SIG-M5 treated with dmso at 0.1 percent for 504 hours (cell line): ENCODE measurements at regions not wholly inside any gene's neighbourhood (a gene's known extent, or its start where the extent isn't known, plus 50 kb on each side); places are given as distances from the start of the nearest gene placed in this dataset.
A peak's percentile ranks its signal among the peaks of the same experiment; 100 is the strongest.
"Not testable (repeated sequence)": the region's sequence is repeated elsewhere in the genome, so short reads cannot be mapped to it uniquely, and the experiment has no call there.

Experiments used
- DNase-seq: peaks from one replicate; lab custom pipeline; 2025; ENCODE audit not compliant: unreplicated experiment; lab: John Stamatoyannopoulos, UW

DNA sequence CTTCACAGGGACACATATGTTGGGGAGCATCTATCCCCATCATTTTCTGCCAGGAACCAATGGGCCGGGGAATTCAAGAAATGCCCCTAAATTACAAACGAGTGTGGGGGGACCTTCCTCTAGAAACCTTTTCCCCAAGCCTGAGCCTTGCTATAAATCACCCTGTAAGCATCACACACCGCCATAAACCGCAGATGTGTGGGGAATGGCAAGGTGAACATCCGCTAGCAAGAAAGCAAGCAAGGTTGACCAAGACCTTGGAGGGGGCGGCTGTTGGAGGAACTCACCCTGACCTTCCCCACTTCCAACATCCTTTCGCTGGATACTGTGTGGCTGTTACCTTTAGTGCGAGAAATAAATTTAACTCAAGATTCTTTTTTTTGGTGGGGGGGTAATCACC is 693.3 kb upstream of the TBX3 start:
- no peak for DNase-seq

DNA sequence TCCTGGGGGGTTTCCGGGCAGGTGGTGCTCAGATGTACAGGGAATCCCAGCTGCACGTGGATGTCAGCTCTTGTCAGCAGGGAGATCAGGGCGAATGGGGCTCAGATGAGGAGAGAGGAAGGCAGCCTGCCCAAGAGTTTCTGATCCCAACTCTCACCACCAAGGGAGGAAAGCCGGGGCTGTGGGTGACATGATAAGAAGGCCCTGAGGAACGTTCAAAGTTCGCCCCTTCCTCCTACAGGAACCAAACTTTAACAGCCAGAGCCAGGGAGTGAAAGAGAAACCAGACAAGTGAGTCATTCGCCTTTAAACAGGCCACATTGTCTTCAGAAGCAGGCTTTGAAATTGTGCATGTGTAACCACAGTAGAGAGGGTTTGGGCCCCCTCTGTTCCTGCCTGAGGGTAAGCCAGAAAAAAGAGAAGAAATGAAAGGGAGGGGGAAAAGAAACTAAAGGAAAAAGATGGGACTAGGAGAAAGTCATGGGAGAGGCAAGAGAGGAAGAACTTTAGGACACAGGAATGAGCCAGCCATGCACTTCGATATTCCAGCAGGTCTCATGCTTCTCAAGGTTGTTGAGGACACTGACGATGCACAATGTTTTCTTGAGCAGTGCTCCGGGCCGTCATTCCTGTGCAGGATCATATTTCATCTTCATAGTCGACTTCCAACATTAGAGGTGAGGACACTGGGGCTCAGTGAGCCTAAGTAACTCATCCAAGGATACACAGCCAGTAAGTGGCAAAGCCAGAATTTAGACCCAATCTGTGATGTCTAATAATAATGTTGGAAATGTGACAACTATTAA is 691.4 kb upstream of the TBX3 start:
- peak; percentile 65 for DNase-seq

DNA sequence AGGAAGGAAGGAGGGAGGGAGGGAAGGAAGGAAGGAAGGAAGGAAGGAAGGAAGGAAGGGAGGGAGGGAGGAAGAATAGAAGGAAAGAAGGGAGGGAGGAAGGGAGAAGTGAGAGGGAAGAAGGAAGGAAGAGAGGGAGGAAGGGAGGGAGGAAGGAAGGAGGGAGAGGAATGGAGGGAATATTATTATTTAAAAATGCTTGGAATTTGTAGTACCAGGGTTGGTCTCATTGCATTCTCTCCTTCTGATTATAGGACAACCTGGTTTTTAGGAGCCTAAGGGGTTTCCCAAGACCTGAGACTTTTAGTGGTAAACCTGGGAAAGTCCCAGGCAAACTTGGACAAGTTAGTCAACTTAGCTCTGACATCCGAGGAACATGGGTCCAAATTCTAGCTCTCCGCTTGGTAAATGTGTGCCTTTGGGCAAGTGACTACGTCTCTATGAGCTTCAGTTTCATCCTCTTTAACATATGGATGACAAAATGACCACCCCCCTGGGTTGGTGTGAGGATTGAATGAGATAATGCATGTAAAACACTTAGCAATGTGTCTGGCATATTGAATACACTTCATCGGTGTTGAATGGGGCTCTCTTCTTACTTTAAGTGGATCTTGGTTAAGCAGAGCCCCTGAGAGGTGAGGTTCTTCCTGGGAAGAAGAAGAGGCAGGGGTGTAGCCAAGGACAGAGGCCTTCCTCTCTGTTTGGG is 690.7 kb upstream of the TBX3 start:
- DNase-seq = no peak

DNA sequence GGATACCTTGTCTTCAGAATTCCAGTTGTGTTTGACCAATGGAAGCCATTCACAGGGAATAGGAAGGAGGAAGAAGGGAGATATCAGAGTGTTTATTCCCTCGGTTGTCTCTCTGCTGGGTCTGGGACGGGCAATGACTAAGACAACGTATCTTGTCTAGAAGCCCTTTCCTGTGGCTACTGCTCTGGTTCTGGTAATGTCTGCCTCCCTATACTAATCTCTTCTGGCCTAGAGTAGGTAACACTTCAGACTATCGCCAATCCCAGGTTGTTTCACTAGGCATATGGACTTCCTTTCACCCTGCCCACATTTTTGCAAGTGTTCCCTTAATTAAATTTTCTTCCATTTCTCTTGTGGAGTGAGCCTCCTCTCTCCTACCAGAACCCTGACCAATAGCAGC is 687.7 kb upstream of the TBX3 start:
- no peak for DNase-seq

DNA sequence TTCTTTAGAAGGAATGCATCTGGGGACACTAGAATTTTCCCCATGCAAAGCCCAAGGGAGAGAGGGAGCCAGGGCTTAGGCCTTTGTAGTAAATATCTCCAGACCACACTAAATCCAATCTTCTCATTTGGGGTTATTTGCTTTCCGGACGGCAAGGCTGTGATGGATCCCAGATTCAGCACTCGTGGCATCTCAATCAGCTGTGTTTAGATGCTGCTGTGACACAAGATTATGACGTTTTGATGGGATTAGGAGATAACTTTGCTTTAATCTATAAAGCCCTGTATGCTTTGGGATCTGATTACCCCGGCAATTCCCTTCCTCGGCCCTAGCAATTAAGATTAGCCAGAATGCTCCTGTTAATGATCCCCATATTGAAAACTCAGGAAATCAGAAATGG is 686.7 kb upstream of the TBX3 start:
- DNase-seq = no peak

DNA sequence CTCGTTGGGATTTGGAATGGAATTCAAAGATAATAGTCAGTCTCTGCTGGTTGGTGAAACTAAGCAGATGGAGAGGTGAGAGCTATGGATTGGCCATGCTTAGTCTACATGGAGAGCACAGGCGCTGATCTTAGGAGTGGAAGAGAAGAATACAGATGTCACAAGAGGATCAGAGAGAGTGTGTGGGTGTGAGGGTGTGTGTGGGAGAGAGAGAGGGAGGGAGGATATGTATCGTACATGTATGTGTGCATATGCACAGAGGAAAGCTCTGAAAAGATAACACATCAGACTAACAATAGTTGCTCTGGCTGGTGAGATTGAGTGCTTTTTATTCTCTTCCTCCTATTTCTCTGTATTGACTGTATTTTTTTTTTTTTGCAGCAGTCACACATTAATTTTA is 686.2 kb upstream of the TBX3 start:
- DNase-seq = no peak

DNA sequence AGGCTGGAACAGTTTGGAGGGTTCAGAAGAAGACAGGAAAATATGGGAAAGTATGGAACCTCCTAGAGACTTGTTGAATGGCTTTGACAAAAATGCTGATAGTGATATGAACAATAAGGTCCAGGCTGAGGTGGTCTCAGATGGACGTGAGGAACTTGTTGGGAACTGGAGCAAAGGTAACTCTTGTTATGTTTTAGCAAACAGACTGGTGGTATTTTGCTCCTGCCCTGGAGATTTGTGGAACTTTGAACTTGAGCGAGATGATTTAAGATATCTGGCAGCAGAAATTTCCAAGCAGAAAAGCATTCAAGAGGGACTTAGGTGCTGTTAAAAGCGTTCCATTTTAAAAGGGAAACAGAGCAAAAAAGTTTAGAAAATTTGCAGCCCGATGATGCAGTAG is 682.3 kb upstream of the TBX3 start:
- not testable (repeated sequence) for DNase-seq

DNA sequence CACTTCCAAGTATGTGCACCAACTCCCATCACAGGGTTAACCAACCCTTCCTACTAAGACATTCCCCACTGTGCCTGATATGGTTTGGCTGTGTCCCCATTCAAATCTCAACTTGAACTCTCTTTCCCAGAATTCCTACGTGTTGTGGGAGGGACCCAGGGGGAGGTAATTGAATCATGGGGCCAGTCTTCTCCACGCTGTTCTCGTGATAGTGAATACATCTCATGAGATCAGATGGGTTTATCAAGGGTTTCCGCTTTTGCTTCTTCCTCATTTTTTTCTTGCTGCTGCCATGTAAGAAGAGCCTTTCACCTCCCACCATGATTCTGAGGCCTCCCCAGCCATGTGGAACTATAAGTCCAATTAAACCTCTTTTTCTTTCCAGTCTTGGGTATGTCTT is 681.8 kb upstream of the TBX3 start:
- not testable (repeated sequence) for DNase-seq

DNA sequence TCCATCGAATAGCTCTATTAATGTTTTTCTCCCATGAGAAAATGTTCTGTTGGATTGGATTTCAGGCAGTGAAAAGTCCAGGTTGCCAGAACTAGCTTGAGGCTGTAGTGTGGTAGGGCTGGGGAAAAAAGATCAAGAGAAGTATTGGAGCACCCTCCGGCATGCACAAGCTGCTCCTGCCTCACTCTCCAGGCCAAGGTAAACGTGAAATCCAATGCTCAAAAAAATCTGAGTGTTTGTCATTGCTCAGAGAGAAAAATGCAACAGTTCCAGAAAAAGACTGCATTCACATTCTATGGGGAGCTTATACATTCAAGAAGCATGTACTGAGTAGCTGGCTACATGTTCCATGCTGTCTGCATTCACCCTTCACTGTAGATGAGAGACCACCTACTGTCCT is 680.9 kb upstream of the TBX3 start:
- no peak for DNase-seq

DNA sequence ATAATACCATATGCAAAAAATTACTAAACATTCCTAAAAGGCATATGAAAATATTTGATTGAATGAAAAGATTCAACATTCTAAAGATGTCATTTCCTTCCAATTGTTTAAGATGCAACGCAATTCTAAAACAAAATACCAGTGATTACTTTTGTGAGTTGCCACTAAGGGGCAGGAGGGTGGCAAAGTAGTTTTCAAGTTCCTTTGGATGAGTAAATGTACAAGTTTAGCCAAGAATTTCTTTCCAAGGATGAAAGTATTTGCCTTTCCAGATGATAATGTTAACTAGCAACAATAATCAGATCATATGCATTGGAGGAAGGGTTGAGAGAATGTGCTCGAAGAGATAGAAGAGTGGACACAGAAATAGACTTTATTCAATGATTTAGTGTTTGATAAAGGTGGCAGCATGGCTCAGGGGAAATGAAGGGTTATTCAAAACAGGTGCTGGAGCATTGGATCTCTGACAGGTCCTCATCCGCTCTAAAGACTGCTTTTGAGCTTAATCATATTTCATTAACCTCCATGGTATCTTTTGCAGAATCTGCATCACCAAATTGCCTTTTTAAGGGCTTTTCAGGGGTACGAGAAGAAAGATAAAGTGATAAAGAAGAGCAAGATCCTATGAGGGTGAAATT is 678.5 kb upstream of the TBX3 start:
- DNase-seq = no peak

DNA sequence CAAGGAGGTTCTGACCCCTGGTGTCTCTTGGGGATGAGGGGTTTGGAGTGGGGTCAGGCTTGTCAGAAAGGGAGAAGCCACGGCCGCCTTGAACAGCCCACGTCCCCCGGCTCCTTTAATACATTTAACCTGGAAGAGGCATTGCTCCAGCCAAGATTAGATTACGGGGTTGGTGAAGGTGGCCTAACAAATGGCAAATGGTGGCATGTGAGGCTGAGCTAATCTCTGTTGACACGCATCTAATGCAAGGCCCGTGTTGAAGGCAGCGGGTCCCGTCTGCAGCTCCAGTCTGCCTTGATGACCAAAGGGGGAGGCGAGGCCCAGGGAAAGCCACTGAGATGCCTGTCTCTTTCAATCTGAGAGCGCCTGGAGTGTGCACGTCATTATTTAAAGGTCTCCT is 673.7 kb upstream of the TBX3 start:
- no peak for DNase-seq

DNA sequence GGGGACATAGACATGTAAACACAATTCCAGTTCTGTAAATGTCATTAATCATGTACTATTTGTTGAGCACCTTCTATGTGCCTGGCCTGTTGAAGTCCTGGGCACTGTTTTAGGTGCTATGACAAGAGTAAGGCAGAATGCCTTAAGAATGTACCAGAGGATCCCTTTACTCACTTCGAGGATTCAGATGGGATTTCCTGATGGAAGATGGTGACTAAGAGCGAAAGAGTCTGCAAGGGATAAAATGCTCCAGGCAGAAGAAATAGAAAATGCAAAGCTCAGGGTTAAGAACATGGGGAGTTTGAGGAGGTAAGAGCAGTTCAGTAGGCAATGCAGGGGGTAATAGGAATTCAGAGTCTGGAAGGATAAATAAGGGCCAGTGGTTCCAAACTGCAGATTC is 671.3 kb upstream of the TBX3 start:
- no peak for DNase-seq

DNA sequence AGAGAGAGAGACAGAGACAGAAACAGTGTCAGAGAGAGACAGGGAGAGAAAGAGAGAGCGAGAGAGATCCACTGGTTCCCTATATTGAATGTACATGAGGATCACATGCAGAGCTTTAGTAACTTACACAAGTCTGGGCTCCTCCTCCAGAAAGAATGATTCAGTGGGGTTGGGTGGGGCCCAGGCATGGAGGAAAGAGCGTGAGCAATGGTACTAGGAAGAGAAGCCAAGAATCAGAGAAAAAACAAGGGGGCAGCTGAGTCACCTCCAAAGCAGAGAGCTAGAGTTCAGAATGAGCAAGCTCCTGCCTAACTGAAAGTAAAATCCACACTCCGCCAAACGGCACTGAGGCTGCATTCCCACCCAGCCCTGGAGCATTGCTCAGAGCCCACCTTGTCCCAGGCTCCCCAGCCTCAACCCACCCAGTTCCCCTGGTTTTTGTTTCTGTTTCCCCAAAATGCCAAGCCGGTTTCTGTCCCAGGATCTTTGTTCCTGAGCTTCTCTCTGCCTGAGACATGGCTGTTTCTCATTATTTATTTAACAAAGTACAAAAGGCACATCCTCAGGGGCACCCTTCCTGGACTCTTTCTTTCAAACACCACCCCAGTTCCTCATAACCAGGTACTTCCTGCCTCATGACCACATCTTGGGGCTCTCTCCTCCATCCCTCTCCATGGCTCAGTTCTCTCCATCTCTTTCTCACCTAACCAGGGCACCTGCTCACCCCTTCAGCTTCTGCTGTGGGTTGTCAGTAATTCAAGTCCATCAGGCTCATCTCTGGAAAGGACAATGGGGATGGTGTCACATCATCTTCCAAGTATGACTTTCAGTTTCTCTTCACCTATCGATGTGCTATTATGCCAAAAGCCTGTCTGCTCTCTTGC is 670.3 kb upstream of the TBX3 start:
- peak; percentile 78 for DNase-seq

DNA sequence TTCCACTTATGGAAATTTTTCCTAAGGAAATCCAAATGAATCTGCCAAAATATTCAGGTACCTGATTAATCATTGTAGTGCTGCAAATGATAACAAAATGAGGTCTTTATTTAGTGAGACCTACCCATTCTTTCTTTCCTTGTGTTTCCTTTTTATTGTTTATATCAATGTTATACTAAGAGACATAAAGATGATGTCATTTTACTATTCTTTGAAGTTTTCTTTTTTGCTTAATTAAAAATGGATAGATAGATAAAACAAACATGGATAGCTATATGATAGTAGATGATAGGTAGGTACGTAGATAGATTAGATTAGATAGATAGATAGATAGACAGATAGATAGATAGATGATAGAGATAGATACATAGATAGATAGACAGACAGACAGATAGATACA is 669.5 kb upstream of the TBX3 start:
- no peak for DNase-seq

DNA sequence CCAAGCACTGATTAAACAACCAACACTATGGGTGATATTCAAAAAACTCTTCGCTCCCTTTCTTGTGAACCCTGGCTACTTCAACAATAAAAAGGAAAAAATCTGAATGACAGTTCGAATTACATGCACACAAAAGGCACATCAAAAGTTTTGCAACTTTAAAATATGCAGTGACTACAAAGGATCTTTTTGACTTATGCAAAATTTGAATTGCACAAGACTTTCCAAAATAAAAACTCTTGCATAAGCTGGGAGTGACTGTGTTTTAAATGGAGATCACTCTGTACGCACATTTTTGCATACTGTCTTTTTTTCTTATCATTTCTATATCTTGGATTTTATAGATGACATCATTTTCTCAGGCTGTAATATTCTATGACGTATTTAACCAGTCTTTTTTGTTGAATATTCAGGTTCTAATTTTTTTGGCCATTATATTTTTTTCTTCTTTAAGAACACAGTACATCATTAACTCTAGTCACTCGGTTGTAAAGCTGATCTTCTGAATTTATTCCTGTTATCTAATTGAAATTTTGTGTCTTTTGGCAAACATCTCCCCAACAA is 667.6 kb upstream of the TBX3 start:
- DNase-seq = peak; percentile 72

DNA sequence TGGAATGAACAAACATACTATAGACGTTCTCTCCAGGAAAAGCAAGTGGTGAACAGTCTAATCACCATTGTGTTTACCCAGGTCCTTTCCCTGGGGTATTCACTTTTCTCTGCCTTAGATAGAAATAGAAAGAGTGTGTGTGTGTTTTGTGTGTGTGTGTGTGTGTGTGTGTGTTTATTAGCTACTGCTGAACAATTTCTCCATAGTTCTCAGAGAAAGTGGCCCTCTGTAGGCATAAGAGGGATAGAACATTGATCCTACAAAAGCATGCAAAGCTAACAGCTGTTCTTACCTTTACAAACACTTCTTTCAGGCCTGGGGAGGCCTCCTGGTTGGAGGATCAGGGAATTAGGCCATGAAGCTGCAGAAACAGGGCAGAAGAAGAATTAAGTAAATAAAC is 665.7 kb upstream of the TBX3 start:
- DNase-seq = peak; percentile 0

DNA sequence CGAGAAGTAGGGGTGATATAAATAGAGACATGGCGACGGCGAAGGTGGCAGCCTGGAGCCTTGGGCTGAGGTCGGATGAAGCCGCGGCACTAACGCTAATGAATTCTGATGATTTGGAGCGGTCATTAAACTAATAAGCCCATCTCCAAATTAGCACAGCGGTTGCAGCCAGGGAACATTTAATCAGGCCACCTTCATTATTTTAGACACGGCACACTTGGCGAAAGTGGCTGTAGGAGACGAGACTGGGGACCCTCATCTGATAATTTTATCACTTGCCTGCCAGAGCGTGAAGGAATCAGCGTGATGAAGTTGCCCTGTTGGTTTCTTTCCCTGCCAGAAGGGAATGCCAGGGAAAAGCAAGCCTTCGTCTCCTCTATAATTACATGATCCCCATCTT is 664.3 kb upstream of the TBX3 start:
- no peak for DNase-seq

DNA sequence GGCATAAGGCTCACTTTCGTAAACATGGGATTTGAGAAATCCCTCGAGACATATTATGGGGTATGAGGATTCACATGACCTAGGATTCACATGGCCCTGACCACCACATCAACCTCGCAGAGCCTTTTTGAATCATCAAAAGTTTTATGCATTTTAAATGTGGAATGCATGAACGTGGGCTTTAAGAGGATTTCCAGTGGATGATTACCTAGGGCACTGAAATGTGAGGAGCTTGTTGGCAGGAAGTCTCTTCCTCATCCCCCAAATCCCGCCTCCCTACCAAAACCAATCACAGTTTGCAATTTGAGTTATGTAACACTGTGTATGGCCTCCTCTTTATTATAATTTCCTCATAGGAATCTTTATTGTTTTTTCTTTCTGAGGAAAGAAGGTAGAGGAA is 659.6 kb upstream of the TBX3 start:
- no peak for DNase-seq

DNA sequence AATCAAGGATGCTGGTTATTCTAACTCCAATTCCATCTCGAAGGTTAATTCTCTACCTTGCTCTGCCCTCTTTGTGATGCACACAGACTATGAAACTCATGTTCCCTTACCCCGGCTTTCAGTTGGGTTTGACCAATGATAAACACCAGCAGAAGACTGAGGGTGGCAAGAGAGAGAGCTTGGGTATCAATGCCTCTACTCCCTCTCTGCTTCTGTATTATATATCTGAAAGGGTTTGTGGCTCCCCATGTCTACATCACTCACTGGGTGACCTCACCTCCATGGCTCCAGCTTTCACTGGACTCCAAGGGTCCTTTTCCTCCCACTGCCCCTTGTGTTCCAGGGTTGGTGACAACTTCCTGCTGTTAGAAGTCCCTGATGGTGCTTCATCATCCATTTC is 659.0 kb upstream of the TBX3 start:
- no peak for DNase-seq

DNA sequence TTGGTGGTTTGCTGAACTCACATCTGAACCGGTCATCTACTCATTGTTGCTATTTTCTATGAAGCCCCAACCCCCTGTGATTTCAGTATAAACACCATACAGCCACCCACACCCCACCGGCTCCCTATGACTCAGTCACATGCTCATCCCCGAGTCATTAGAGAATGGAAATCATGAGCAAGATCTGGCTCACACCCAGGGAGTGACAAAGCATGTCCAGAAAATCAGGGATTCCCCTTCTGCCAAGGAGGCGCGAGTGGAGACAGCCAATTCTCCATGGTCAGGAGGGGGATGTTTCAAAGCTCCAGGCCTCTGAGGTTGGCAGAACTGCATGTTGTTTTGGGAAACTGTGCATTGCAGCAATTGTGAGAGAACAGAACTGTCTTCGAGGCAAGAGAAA is 657.5 kb upstream of the TBX3 start:
- DNase-seq = no peak
